K562 (cell line): ENCODE measurements at regions not wholly inside any gene's neighbourhood (a gene's known extent, or its start where the extent isn't known, plus 50 kb on each side); places are given as distances from the start of the nearest gene placed in this dataset.
A peak's percentile ranks its signal among the peaks of the same experiment; 100 is the strongest.

ENCODE experiments used
- ASH1L ChIP-seq: fragments of 450-650 bp; IDR thresholded peaks from 2 replicates; pipeline ENCODE4 v1.6.1; 2018; ENCODE audit warnings: borderline replicate concordance, mild to moderate bottlenecking, low read depth; ENCODE audit not compliant: partially characterized antibody
- BRD9 ChIP-seq: fragments of 450-650 bp; IDR thresholded peaks from 2 replicates; pipeline ENCODE4 v1.6.1; 2018; ENCODE audit warnings: low read depth; ENCODE audit not compliant: partially characterized antibody
- CBFA2T2 ChIP-seq: fragments of 450-650 bp; conservative IDR thresholded peaks from 2 replicates; pipeline ENCODE4 v1.6.1; 2017; ENCODE audit warnings: mild to moderate bottlenecking
- COPS2 ChIP-seq: fragments of 450-650 bp; conservative IDR thresholded peaks from 2 replicates; pipeline ENCODE4 v1.6.1; 2016; ENCODE audit warnings: mild to moderate bottlenecking, moderate library complexity
- DMBX1 ChIP-seq: fragments of 250-450 bp; sonication (Bioruptor Pico); IDR thresholded peaks from 2 replicates; pipeline ENCODE4 v1.8.0; 2022; ENCODE audit warnings: inconsistent platforms, mild to moderate bottlenecking, moderate library complexity, borderline replicate concordance
- E4F1 ChIP-seq: fragments of 250-450 bp; sonication (Bioruptor Pico); IDR thresholded peaks from 2 replicates; pipeline ENCODE4 v1.5.0; 2021; ENCODE audit warnings: mild to moderate bottlenecking, borderline replicate concordance
- GTF2F1 ChIP-seq: IDR thresholded peaks from 2 replicates; pipeline ENCODE4 v1.6.1; 2011; ENCODE audit warnings: low read depth, low read length, improper control_type of control experiment
- NUFIP1 ChIP-seq: fragments of 450-650 bp; IDR thresholded peaks from 2 replicates; pipeline ENCODE4 v1.6.1; 2018; ENCODE audit not compliant: partially characterized antibody
- RAD21 ChIP-seq, 2 experiments: fragments of 250-450 bp in 1 of 2; fragments of 450-650 bp in 1 of 2; sonication (Bioruptor Pico) in 1 of 2; formaldehyde crosslinking in 1 of 2; IDR thresholded peaks in 1 of 2; conservative IDR thresholded peaks in 1 of 2; 2 replicates each; pipeline versions ENCODE4 v1.4.0 to v1.8.0; 2020 to 2022; ENCODE audit warnings: mild to moderate bottlenecking in 2 of 2, moderate library complexity in 1 of 2
- RFX5 ChIP-seq: IDR thresholded peaks from 2 replicates; pipeline ENCODE4 v1.6.1; 2011; ENCODE audit warnings: low read depth, mild to moderate bottlenecking, improper control_type of control experiment, low read length
- VEZF1 ChIP-seq: fragments of 200-800 bp; sonication (Bioruptor generic); IDR thresholded peaks from 2 replicates; pipeline ENCODE4 v1.6.1; 2017; ENCODE audit warnings: missing genetic modification characterization, missing compliant biosample characterization
- ZC3H11A ChIP-seq: IDR thresholded peaks from 2 replicates; pipeline ENCODE4 v1.6.1; 2012; ENCODE audit warnings: low read depth, low read length, improper control_type of control experiment
- ZFP36 ChIP-seq: fragments of 150-350 bp; IDR thresholded peaks from 2 replicates; pipeline ENCODE4 v1.6.1; 2018; ENCODE audit warnings: low read length, low read depth; ENCODE audit not compliant: partially characterized antibody
- ZNF212 ChIP-seq: fragments of 450-650 bp; formaldehyde crosslinking; IDR thresholded peaks from 2 replicates; pipeline ENCODE4 v1.4.0; 2020; ENCODE audit warnings: mild to moderate bottlenecking
- ZNF274 ChIP-seq: IDR thresholded peaks from 2 replicates; pipeline ENCODE4 v1.6.1; 2011; ENCODE audit warnings: low read depth, mild to moderate bottlenecking, low read length, moderate library complexity, borderline replicate concordance
- TF ChIP-seq, protein P1 (sequence below): sonication (generic); formaldehyde crosslinking; IDR thresholded peaks from 2 replicates; pipeline ENCODE4 v1.9.0; 2022; ENCODE audit warnings: mild to moderate bottlenecking, missing genetic modification reagents
- TF ChIP-seq, protein P2 (sequence below), 3 experiments: IDR thresholded peaks in 2 of 3; conservative IDR thresholded peaks in 1 of 3; 2 replicates each; pipeline ENCODE4 v1.5.1; 2011 to 2012; ENCODE audit warnings: low read length in 3 of 3, mild to moderate bottlenecking in 3 of 3, control low read depth in 2 of 3, improper control_type of control experiment in 1 of 3, inconsistent platforms in 1 of 3, low read depth in 1 of 3, mixed read lengths in 1 of 3, moderate library complexity in 1 of 3; ENCODE audit not compliant: insufficient read depth in 2 of 3
- TF ChIP-seq, protein P3 (sequence below): fragments of 450-650 bp; IDR thresholded peaks from one replicate; pipeline ENCODE4 v1.6.1; 2018; ENCODE audit warnings: mild to moderate bottlenecking, moderate library complexity; ENCODE audit not compliant: partially characterized antibody

DNA sequence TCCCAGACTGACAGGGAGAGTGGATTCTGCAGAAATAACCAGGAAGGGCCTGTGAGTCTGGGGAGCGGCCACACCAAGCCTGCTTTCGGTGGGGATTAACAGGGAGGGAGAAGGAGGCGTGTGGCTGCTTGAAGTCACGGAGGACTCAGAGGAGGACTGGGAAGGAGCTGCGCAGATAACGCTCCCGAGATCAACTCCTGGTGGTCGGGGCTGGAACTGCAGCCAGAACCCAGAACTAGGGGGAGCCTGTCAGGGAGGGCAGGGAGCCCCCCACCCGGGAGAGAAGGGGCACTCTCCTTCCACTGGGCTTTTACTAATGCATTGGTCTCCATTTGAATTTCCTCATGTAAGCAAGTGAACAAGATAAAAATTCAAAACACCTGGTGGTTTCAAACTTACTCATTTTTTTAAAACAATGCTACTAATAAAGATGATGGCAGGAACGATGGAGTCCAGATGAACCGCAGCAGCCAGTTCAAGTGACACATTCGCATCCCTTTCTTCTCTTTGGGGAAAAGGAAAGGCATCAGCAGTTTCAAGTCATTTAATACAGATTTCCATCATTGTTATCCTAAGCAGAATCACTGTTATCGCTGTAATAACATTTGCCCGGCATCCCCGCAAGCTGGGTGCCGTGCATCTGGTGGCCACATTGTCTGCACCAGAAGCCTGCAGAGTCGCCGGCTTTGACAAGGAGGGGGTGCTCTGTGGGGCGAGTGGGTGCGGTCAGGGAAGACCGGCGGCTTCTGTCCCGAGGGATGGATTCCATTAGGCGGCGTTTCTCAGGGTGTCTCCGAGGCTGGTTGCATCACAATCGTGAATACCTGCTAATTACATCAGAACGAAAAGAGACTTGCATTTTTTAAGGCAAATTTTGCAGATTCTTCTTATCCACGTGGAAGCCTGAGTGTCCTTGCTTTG, 183.0 kb downstream of the FOXL1 start (continued):
- TF ChIP-seq RAD21 (CRISPR knock-in tag; conservative IDR thresholded peaks at IDR 0.05 in 1 of 2, IDR thresholded peaks at IDR 0.05 in 1 of 2): peak; percentile 21 to 42; a peak in 2 of 4 replicates
- TF ChIP-seq, protein P1, sequence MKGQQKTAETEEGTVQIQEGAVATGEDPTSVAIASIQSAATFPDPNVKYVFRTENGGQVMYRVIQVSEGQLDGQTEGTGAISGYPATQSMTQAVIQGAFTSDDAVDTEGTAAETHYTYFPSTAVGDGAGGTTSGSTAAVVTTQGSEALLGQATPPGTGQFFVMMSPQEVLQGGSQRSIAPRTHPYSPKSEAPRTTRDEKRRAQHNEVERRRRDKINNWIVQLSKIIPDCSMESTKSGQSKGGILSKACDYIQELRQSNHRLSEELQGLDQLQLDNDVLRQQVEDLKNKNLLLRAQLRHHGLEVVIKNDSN (CRISPR knock-in tag): no peak
- no peak for TF ChIP-seq ASH1L
- TF ChIP-seq ZFP36: peak; percentile 20
- no peak for TF ChIP-seq ZNF212 (CRISPR knock-in tag)
- TF ChIP-seq ZC3H11A: no peak
- TF ChIP-seq, protein P2, sequence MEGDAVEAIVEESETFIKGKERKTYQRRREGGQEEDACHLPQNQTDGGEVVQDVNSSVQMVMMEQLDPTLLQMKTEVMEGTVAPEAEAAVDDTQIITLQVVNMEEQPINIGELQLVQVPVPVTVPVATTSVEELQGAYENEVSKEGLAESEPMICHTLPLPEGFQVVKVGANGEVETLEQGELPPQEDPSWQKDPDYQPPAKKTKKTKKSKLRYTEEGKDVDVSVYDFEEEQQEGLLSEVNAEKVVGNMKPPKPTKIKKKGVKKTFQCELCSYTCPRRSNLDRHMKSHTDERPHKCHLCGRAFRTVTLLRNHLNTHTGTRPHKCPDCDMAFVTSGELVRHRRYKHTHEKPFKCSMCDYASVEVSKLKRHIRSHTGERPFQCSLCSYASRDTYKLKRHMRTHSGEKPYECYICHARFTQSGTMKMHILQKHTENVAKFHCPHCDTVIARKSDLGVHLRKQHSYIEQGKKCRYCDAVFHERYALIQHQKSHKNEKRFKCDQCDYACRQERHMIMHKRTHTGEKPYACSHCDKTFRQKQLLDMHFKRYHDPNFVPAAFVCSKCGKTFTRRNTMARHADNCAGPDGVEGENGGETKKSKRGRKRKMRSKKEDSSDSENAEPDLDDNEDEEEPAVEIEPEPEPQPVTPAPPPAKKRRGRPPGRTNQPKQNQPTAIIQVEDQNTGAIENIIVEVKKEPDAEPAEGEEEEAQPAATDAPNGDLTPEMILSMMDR (IDR thresholded peaks at IDR 0.05 in 2 of 3, conservative IDR thresholded peaks at IDR 0.05 in 1 of 3; ENCODE audit: insufficient read depth in 2 of 3, low read depth in 1 of 3, low read length in 3 of 3): peak; percentile 65 to 78 (median 74)
- TF ChIP-seq, protein P3, sequence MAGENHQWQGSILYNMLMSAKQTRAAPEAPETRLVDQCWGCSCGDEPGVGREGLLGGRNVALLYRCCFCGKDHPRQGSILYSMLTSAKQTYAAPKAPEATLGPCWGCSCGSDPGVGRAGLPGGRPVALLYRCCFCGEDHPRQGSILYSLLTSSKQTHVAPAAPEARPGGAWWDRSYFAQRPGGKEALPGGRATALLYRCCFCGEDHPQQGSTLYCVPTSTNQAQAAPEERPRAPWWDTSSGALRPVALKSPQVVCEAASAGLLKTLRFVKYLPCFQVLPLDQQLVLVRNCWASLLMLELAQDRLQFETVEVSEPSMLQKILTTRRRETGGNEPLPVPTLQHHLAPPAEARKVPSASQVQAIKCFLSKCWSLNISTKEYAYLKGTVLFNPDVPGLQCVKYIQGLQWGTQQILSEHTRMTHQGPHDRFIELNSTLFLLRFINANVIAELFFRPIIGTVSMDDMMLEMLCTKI: no peak
- no peak for TF ChIP-seq BRD9
- no peak for TF ChIP-seq COPS2
- TF ChIP-seq E4F1 (CRISPR knock-in tag): no peak
- no peak for TF ChIP-seq NUFIP1
- TF ChIP-seq RFX5: no peak
- TF ChIP-seq CBFA2T2: no peak
- no peak for TF ChIP-seq DMBX1 (CRISPR knock-in tag)
- TF ChIP-seq ZNF274: no peak
- TF ChIP-seq VEZF1 (CRISPR knock-in tag): peak; percentile 27; the same call in 1 of the 2 replicates
- TF ChIP-seq GTF2F1: no peak
